Omental fat pad (tissue), 3 donors: ENCODE measurements at regions not wholly inside any gene's neighbourhood (a gene's known extent, or its start where the extent isn't known, plus 50 kb on each side); places are given as distances from the start of the nearest gene placed in this dataset.
"Not testable (repeated sequence)": the region's sequence is repeated elsewhere in the genome, so short reads cannot be mapped to it uniquely, and the experiment has no call there.

Experiments
- ATAC-seq: fragments of 150-250 bp; one replicate; pipeline ENCODE4 v1.9.1; 2016; ENCODE audit warnings: mild to moderate bottlenecking, moderate library complexity; ENCODE audit not compliant: low FRiP score
- DNase-seq: peaks from one replicate; pipeline ENCODE4 v3.0.0-alpha.2; 2019; ENCODE audit warnings: low spot score
- TF ChIP-seq, protein P1 (sequence below), 3 donors: fragments of 450-650 bp; IDR thresholded peaks; one replicate each; pipeline ENCODE4 v1.5.1; 2016 to 2017; ENCODE audit warnings: antibody characterized with exemption in 3 of 3, mild to moderate bottlenecking in 3 of 3, moderate library complexity in 2 of 3

DNA sequence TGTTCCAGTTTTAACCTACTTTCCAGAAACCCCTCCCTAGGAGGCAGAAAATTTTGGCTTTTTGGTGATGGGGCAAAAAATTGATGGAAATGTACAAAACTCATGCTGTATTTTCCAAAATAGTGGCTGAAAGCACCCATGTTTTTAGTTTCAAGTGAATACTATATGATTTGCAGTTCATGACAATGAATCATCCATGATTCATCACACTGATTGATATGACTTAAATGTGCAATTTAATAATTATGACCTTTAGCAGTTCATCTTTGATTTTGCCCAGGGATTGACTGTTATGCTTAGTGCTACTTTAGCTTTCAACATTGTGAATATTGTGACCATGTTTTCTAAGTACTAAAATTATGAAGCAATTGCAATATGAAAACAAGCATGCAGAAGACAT is 478.7 kb downstream of the HTR1B start:
- ATAC-seq (no peak), DNase-seq (no peak)
- TF ChIP-seq, protein P1, sequence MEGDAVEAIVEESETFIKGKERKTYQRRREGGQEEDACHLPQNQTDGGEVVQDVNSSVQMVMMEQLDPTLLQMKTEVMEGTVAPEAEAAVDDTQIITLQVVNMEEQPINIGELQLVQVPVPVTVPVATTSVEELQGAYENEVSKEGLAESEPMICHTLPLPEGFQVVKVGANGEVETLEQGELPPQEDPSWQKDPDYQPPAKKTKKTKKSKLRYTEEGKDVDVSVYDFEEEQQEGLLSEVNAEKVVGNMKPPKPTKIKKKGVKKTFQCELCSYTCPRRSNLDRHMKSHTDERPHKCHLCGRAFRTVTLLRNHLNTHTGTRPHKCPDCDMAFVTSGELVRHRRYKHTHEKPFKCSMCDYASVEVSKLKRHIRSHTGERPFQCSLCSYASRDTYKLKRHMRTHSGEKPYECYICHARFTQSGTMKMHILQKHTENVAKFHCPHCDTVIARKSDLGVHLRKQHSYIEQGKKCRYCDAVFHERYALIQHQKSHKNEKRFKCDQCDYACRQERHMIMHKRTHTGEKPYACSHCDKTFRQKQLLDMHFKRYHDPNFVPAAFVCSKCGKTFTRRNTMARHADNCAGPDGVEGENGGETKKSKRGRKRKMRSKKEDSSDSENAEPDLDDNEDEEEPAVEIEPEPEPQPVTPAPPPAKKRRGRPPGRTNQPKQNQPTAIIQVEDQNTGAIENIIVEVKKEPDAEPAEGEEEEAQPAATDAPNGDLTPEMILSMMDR (IDR thresholded peaks at IDR 0.05): no peak

DNA sequence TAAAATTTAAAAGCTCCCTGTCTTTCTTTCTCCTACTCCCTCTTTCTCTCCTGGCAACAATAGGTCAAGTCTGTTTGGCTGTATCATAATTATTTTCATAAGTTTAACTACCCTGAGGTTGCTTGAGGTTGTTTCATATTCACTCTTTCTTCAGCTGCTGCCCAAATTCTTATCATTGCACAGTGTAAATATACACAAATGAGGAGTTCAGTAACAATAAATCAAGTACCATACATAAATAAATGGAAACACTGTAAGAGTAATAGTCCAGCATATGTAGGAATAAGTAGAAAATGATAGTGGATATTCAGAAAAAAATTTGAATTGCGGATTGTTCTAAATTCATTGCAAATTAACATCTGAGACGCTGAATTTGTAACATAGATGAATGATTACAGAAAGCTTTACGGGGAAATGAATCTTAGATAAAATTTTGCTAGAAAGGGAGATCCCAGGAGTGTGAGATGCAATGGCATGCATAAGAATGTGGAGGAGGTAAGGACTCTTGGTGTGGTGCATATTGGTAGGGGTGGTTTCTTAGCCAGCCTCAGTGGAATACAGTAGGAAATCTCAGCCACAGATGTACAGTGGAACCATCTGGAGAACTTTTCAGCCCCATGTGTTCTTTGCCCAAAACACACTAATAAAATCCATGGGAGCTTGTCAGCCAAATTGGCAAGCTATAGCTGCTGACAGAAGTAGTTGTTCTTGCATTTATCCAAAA is 480.7 kb downstream of the HTR1B start:
- no peak for ATAC-seq
- TF ChIP-seq, protein P1 (IDR thresholded peaks at IDR 0.05): no peak
- no peak for DNase-seq

GRCh38 chr6:76972474-76972873 is 490.8 kb downstream of the HTR1B start:
- no peak for DNase-seq
- no peak for ATAC-seq
- TF ChIP-seq, protein P1 (IDR thresholded peaks at IDR 0.05): no peak

- DNase-seq, ATAC-seq: not testable (repeated sequence)
These were observed 504.1 kb downstream of the HTR1B start for GRCh38 chr6:76959177-76959576.

- DNase-seq: no peak
- ATAC-seq: no peak
- TF ChIP-seq, protein P1 (IDR thresholded peaks at IDR 0.05): no peak
These were observed 520.9 kb downstream of the HTR1B start for GRCh38 chr6:76942203-76942966.

DNA sequence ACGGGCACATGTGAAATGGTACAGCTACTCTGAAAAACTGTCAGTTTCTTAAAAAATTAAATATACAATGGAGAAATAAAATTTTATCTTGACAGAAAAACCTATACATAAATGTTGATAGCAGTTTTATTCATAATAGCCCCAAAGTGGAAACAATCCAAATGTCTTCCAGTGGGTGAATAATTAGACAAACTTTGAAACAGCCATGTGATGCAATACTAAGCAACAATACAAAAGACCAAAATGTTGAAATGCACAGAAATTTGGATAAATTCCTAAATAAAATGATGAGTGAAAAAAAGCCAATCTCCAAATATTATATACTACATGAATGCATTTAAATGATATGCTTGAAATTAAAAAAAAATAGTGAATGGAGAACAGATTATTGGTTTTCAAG is 523.1 kb downstream of the HTR1B start:
- DNase-seq: no peak
- no peak for ATAC-seq
- TF ChIP-seq, protein P1 (IDR thresholded peaks at IDR 0.05): no peak

- DNase-seq (no peak), ATAC-seq (no peak)
- TF ChIP-seq, protein P1 (IDR thresholded peaks at IDR 0.05): no peak
These were observed 548.6 kb downstream of the HTR1B start for GRCh38 chr6:76914737-76915136.

GRCh38 chr6:76905541-76905940 is 557.8 kb downstream of the HTR1B start:
- ATAC-seq, DNase-seq: not testable (repeated sequence)
